Stimulated activated effector memory CD8-positive, alpha-beta T cell treated with anti-CD3 and anti-CD28 coated beads, Interleukin-12 subunit alpha, Interleukin-12 subunit beta, amount 100 ng/mL, for 72 hours (primary cell): ENCODE measurements at regions not wholly inside any gene's neighbourhood (a gene's known extent, or its start where the extent isn't known, plus 50 kb on each side); places are given as distances from the start of the nearest gene placed in this dataset.

ENCODE experiments used
- ATAC-seq: fragments of 150-1000 bp; cut with Tn5 transposase; 2 replicates; pipeline ENCODE4 v1.10.0; 2021
- DNase-seq, 2 donors: peaks; one replicate each; pipeline ENCODE4 v3.0.0; 2021 to 2022; ENCODE audit warnings: low spot score in 2 of 2
- H3K27ac Mint-ChIP-seq: one replicate; pipeline ENCODE4 v1.8.0; 2022; ENCODE audit warnings: mild to moderate bottlenecking, mixed read lengths
- H3K36me3 Mint-ChIP-seq: one replicate; pipeline ENCODE4 v1.8.0; 2022; ENCODE audit warnings: mild to moderate bottlenecking, mixed read lengths
- H3K4me1 Mint-ChIP-seq: one replicate; pipeline ENCODE4 v1.8.0; 2022; ENCODE audit warnings: mixed read lengths
- H3K4me3 Mint-ChIP-seq: one replicate; pipeline ENCODE4 v1.8.0; 2022; ENCODE audit warnings: mild to moderate bottlenecking, mixed read lengths
- H3K9me3 Mint-ChIP-seq: one replicate; pipeline ENCODE4 v1.8.0; 2022; ENCODE audit warnings: mixed read lengths

DNA sequence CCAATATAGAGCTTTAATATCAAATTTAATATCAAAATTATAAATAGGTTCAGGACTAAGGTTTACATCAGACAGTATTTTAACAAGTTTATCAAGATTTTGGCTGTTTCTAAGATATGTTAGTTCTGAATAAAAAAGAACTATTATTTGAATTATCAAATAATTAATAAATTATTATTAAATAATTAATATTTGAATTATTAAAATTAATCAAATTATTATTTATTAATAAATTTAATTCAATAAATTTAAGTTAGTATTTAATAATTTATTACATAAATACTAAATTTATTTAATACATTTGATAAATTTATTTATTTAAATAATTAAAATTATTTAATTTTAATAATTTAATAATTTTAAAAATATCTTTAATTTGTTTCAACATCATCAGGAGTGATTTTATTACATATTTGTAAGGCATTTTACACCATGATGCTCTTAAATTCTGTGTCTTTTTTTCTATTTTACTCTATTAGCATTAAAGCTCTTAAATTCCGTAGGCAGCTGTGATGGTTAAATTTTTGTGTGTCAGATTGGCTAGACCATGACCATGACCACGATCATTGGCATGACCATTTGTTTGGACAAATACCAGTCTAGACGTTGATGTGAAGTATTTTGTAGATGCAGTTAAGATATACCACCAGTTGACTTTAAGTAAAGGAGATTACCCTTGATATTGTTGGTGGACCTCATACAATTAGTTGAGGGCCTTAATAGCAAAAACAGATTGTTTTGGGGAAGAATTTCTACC lies 82.6 kb downstream of the BBS10 start:
- Mint-ChIP-seq H3K27ac (no peak overlapping the region), H3K4me1 (no peaks in the 10 kb centered on the region), H3K9me3 (no peaks in the 10 kb centered on the region), H3K36me3 (no peaks in the 10 kb centered on the region), H3K4me3 (no peak overlapping the region)
- ATAC-seq = no peak
- DNase-seq = no peak

DNA sequence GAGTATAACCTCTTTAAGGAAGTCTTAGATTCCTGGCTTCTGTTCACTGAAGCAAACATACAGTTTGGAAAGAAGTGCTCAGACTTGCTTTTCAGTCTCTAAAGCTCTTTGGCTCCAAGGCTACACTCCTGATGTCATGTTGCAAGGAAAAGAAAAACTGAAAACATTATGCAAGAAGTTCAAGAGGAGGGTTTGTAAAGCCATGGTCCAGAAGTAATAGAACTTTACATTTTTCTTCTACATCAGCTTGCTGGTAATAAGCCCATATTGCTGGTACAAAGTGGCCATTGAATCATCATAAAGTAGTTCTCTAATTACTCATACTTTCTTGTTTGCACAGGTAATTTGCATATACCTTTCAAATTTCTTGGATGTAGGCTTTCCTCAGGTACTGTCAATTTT lies 83.6 kb downstream of the BBS10 start:
- H3K36me3 Mint-ChIP-seq = no peaks in the 10 kb centered on the region
- no peaks in the 10 kb centered on the region for H3K4me1 Mint-ChIP-seq
- H3K4me3 Mint-ChIP-seq = no peak overlapping the region
- no peaks in the 10 kb centered on the region for H3K9me3 Mint-ChIP-seq
- ATAC-seq (peak; percentile 48), DNase-seq (no peak)
- no peak overlapping the region for H3K27ac Mint-ChIP-seq

DNA sequence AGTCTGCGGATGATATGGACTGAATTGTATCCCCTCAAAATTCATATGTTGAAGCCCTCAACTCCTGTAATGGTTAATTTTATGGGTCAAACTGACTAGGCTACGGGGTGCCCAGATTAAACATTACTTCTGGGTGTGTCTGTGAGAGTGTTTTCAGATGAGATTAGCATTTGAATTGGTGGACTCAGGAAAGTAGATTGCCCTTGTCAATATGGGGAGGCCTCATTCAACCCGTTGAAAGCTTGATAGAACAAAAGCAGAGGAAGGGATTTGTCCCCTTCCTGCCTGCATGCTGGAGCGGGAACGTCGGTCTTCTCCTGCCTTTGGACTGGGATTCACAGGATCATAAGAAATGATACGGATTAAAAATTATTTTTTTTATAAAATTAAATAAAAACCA lies 84.5 kb downstream of the BBS10 start:
- H3K4me1 Mint-ChIP-seq = no peaks in the 10 kb centered on the region
- H3K9me3 Mint-ChIP-seq = no peaks in the 10 kb centered on the region
- DNase-seq = no peak
- no peaks in the 10 kb centered on the region for H3K36me3 Mint-ChIP-seq
- no peak overlapping the region for H3K4me3 Mint-ChIP-seq
- ATAC-seq = no peak
- no peak overlapping the region for H3K27ac Mint-ChIP-seq

DNA sequence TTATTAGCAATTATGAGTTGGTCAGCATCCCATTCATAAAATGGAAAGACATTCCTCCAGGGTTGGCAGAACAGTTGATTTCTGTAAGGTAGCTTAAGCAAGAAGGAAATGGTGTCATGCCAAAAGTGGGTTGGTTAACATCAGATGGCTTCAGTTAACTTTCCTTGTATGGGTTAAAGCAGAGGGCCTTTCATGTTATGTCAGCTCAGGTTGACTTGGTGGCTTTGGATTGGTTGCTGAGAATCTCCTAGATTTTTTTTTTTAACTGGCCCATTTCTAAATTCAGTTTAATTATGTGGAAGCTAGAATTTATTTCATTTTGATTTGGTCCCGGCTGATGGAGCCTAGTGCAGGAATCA lies 87.8 kb downstream of the BBS10 start:
- Mint-ChIP-seq H3K36me3 (no peaks in the 10 kb centered on the region), H3K4me1 (no peaks in the 10 kb centered on the region), H3K9me3 (no peaks in the 10 kb centered on the region), H3K27ac (no peak overlapping the region), H3K4me3 (no peak overlapping the region)
- DNase-seq (no peak), ATAC-seq (no peak)

DNA sequence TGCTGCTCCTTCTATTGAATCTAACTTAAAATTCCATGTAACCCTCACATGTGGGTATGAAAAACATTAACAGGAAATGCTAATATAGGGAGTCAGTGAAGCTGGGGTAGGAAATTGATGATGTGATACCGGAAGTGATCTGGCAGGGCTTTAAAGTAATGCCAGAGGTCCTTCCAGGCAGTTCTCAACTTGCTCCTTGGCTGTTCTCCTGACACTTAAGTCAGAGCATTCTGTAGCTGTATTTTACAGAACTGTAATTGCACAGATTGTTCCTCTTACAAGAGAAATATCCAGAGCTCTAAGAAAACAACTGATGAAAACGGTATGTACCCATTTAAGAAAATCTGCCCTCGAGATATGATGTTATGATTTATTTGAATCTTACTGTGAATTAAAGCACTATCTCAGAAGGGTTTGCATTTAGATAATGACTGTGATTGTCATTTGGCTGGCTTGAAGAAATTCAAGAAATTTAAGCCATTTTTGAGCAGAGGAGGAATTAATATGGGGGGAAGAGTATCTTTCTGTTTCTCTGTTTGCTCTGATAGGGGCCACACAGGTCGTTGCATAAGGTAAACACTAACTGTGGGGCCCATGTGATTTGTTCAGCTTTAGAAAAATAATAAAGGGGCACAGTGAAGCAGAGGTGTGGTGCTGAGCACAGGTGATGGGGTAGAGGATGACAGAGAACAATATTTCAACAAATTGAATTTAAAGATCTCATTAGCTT lies 88.4 kb downstream of the BBS10 start:
- DNase-seq (no peak), ATAC-seq (no peak)
- H3K27ac Mint-ChIP-seq = no peak overlapping the region
- H3K4me1 Mint-ChIP-seq = no peaks in the 10 kb centered on the region
- H3K36me3 Mint-ChIP-seq = no peaks in the 10 kb centered on the region
- H3K4me3 Mint-ChIP-seq = no peak overlapping the region
- H3K9me3 Mint-ChIP-seq = no peaks in the 10 kb centered on the region

DNA sequence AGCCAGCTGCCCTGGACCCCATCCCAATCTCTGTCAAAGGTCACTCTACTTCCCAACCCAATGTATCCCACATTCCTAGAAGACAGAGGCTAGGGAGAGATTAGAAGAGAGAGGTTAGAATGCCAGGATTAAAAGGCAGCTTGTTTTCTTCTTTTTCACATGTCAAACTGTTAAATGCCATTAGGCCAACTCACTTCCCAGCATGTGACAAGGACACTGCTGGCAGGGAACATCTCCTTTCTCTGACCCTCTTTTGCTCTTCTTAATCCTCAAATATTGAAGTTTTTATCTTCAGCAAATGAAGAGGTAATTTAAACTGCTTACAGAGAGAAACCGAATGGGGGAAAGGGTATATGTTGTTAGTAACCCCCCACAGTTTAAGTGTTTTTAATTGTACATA lies 89.1 kb downstream of the BBS10 start:
- Mint-ChIP-seq H3K9me3 (no peaks in the 10 kb centered on the region), H3K4me3 (no peak overlapping the region), H3K4me1 (no peaks in the 10 kb centered on the region), H3K27ac (no peak overlapping the region), H3K36me3 (no peaks in the 10 kb centered on the region)
- DNase-seq (no peak), ATAC-seq (no peak)

DNA sequence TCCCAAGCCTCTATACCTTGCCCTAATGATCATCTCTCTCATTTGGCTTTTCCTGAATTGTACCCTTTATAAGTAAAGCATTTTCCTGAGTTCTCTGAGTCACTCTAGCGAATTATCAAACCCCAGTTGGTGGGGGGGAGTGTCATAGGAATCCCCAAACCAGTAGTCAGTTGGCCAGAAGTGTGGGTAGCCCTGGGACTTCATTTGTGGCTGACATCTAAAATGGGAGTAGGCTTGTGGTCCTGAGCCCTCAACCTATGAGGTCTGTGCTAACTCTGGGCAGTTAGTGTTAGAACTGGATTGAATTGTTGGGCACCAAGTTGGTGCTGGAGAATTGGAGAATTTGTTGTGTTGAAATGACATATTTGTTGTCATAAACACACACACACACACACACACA lies 91.3 kb downstream of the BBS10 start:
- ATAC-seq (no peak), DNase-seq (no peak)
- H3K36me3 Mint-ChIP-seq = no peaks in the 10 kb centered on the region

DNA sequence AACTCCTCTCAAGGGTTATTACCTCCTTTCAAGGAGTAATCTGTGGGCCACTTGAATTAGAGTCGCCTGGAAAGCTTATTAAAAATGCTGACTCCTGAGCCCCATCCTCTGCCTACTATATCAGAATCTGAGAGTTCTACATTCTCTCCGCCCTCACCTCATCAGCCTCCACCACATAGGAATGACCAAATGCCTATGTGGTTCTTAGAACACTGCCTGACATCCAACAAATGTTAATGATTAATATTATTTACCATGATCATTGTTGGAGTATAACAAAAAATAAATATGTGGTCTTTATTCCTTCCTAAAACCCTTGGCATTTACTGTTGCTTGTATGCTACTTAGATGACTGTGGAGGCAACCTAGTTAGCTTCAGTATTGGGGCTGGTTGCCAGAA lies 91.9 kb downstream of the BBS10 start:
- H3K27ac Mint-ChIP-seq = no peak overlapping the region
- no peaks in the 10 kb centered on the region for H3K36me3 Mint-ChIP-seq
- H3K9me3 Mint-ChIP-seq = no peaks in the 10 kb centered on the region
- no peaks in the 10 kb centered on the region for H3K4me1 Mint-ChIP-seq
- no peak for ATAC-seq
- H3K4me3 Mint-ChIP-seq = no peak overlapping the region
- DNase-seq = no peak

More for the DNA sequence above, 91.3 kb downstream of the BBS10 start:
- Mint-ChIP-seq H3K27ac (no peak overlapping the region), H3K4me3 (no peak overlapping the region), H3K4me1 (no peaks in the 10 kb centered on the region), H3K9me3 (no peaks in the 10 kb centered on the region)

DNA sequence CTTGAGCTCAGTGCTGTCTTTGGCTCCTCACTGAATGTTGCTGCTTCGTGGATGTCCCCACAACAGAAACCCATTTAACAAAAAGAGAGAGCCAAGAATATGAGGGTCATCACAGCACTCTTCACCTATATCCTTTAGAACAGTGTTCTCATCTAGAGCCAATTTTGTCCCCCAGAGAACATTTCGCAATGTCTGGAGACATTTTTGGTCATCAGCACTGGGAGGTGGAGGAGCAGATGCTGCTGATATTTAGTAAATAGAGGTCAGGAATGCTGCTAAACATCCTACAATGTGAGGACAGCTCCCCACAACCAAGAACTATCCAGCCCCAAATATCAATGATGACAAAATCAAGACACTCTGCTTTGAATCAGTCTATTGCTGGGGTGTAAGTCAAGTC lies 92.5 kb downstream of the BBS10 start:
- H3K9me3 Mint-ChIP-seq = no peaks in the 10 kb centered on the region
- no peak overlapping the region for H3K27ac Mint-ChIP-seq
- DNase-seq (no peak), ATAC-seq (no peak)
- H3K4me1 Mint-ChIP-seq = no peaks in the 10 kb centered on the region
- H3K4me3 Mint-ChIP-seq = no peak overlapping the region
- H3K36me3 Mint-ChIP-seq = no peaks in the 10 kb centered on the region

DNA sequence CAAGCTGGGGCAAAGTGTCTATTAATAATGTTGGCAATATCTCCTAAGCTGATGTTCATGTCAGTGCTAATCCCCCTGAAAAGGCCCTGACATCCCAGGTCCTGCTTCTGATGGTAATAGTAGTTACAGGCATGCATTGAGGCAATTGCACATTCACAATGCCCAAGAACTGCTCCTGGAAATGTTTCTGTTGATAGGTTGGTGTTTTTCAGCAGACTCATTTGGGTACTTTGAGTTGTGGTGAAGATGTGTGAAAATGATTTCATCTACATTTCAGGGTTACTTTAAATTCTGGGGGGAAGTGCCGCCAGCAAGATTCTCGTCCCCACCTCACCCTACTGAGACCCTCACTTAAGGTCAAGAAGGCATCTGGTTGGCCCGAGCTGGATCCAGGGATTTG lies 92.9 kb downstream of the BBS10 start:
- no peak for DNase-seq
- Mint-ChIP-seq H3K27ac (no peak overlapping the region), H3K4me3 (no peak overlapping the region), H3K36me3 (no peaks in the 10 kb centered on the region), H3K4me1 (no peaks in the 10 kb centered on the region), H3K9me3 (no peaks in the 10 kb centered on the region)
- ATAC-seq = peak; percentile 62

DNA sequence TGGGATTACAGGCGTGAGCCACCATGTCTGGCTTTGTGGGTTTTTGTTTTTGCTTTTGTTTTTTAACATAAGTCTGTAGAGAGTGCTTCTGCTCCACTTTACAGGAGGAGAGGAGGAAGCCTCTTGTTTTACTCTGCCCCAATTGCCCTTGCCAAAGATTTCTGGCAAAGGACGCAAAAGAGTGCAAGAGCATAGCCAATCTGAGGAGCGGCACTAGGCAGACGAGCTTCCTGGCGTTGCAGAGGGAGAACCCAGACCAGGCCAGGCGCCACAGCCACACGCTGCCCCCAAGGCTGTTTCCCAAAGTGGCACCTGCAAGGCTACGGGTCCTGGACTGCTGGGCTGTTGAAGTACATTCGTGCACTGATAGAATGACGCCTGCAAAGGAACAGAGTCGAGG lies 96.2 kb downstream of the BBS10 start:
- Mint-ChIP-seq H3K4me3 (no peak overlapping the region), H3K4me1 (no peaks in the 10 kb centered on the region), H3K27ac (no peak overlapping the region), H3K9me3 (no peaks in the 10 kb centered on the region), H3K36me3 (no peaks in the 10 kb centered on the region)
- ATAC-seq (no peak), DNase-seq (no peak)

DNA sequence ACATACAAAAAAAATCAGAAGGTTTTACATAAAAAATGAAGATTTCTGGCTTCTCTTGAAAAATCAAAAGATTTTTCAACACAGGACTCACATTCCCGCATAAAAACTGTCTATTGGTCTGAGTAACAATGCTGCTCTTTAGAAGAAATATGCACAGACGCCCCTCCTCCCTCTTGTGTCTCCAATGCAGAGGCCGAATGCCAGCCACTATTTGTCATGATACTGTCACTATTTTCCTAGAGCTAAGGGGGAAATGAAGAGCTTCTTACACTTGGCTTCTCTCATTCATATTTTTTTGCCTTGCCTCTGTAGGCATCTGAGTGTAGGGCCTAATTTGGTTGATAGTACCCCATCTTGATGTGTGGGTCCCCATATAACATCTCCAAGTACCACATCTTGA lies 98.0 kb downstream of the BBS10 start:
- Mint-ChIP-seq H3K36me3 (no peaks in the 10 kb centered on the region), H3K4me1 (no peaks in the 10 kb centered on the region), H3K27ac (no peak overlapping the region), H3K4me3 (no peak overlapping the region), H3K9me3 (no peaks in the 10 kb centered on the region)
- ATAC-seq (no peak), DNase-seq (no peak)

DNA sequence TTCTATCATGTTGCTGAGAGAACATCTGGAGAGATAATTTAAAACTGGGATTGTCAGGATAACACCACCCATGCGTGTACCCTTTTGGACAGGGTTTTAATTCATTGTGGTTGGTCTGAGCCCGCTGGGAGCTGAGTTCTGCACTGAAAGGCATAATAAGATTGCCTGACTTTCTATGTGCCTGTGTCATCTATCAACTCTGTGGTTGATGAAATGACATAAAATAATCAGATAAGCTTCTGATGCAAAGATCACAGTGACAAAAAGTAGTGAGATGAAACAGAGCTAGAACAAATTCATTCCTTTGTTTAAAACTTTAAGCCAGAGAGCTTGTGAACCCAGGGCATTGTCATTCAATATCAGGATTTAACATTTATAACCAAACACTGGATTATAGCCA lies 98.7 kb downstream of the BBS10 start:
- Mint-ChIP-seq H3K4me1 (no peaks in the 10 kb centered on the region), H3K4me3 (no peak overlapping the region), H3K27ac (no peak overlapping the region), H3K9me3 (no peaks in the 10 kb centered on the region), H3K36me3 (no peaks in the 10 kb centered on the region)
- DNase-seq = no peak
- ATAC-seq = no peak

DNA sequence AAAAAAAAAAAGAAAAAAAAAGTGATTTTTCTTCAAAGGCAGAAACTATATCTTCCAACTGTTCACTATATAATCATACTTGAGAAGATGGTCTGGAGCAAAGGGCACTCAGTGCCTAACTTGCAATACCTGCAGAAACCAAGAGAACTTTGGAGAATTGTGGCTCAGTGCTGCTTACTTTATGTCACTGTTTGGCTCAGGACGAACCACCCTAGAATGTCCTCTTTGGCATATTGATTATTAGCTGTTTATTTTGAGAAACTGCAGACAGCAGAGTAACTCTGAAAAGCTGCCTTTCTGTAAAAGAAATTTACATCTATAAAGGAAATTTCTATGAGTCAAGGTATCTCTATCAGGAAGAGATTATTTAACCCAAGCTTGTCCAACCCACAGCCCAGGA lies 100.2 kb downstream of the BBS10 start:
- no peak overlapping the region for H3K27ac Mint-ChIP-seq
- DNase-seq = no peak
- H3K9me3 Mint-ChIP-seq = no peaks in the 10 kb centered on the region
- H3K4me3 Mint-ChIP-seq = no peak overlapping the region
- ATAC-seq = no peak
- H3K36me3 Mint-ChIP-seq = no peaks in the 10 kb centered on the region
- H3K4me1 Mint-ChIP-seq = no peaks in the 10 kb centered on the region

DNA sequence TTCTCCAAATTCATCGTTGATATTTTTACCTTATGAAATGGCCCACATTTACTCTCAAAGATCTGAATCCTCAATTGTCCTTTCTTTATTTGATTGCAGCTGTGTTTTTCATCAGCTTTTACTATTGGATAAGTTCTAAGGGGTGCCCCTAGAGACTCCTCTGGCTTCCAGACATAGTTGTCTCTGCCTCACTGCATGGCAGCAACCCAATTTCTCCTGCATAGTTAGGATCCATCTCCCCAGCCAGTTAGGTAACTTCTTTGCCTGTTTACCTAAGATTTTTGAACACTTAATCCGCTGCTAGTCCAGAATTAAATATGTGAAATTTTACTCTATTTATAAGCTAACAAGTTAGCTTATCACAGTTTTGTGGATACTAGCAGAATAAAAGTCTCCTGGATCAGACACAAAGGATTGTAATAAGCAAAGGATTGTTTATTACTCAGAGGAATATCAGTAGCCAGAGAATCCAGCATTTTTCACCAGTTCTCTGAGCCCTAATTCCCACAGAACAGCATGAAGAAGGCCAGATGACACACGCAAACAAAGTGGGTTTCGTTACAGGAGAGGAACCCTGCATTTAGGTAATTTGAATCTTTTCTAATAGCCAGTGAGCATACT lies 101.1 kb downstream of the BBS10 start:
- DNase-seq (no peak), ATAC-seq (no peak)
- Mint-ChIP-seq H3K9me3 (no peaks in the 10 kb centered on the region), H3K27ac (no peak overlapping the region), H3K4me3 (no peak overlapping the region), H3K36me3 (no peaks in the 10 kb centered on the region), H3K4me1 (no peaks in the 10 kb centered on the region)

DNA sequence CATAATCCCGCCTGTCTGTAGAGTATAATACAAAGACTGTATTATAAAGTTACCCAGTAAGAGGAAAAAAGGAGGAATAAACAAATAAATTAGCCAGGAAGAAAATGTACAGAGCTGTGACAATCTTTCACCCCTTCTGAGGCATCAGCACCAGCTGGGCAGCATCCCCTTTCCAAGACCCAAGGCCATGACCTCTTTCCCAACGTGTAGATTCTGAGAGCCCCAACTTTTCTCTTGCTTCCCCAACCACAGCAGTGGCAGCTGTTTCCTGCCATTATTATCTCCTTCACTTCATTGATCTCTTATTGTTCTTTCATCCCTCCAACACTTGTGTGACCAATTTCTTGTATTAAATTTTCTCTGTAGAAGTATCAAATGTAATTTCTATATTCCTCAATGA lies 101.6 kb downstream of the BBS10 start:
- Mint-ChIP-seq H3K27ac (no peak overlapping the region), H3K4me3 (no peak overlapping the region), H3K4me1 (no peaks in the 10 kb centered on the region), H3K36me3 (no peaks in the 10 kb centered on the region), H3K9me3 (no peaks in the 10 kb centered on the region)
- no peak for ATAC-seq
- no peak for DNase-seq
